ENCODE measurements at regions not wholly inside any gene's neighbourhood (a gene's known extent, or its start where the extent isn't known, plus 50 kb on each side); places are given as distances from the start of the nearest gene placed in this dataset.

- H3K27ac ChIP-seq: no peak overlapping the region
- H3K36me3 ChIP-seq: no peaks in the 10 kb centered on the region
- no peaks in the 10 kb centered on the region for H3K4me1 ChIP-seq (ENCODE audit: control insufficient read depth in 1 of 2, low read depth in 2 of 2)
- no peak for ATAC-seq (ENCODE audit: insufficient number of reproducible peaks, low FRiP score, low read depth)
- H3K9me3 ChIP-seq: no peaks in the 10 kb centered on the region
- DNase-seq (ENCODE audit: low spot score): no peak
- no peaks in the 10 kb centered on the region for H3K27me3 ChIP-seq (replicated peaks; ENCODE audit: insufficient read depth)
- H3K4me3 ChIP-seq: no peak overlapping the region
- TF ChIP-seq CTCF (IDR thresholded peaks at IDR 0.05): no peak
Observed at GRCh38 chr16:55949518-55949917, 74.3 kb upstream of the CES5A start.

GRCh38 chr16:55948230-55948629, 73.1 kb upstream of the CES5A start:
- no peak for TF ChIP-seq CTCF (IDR thresholded peaks at IDR 0.05)
- H3K36me3 ChIP-seq: no peaks in the 10 kb centered on the region
- ATAC-seq (ENCODE audit: insufficient number of reproducible peaks, low FRiP score, low read depth) (no peak), DNase-seq (ENCODE audit: low spot score) (no peak)
- no peaks in the 10 kb centered on the region for H3K27me3 ChIP-seq (replicated peaks; ENCODE audit: insufficient read depth)
- no peak overlapping the region for H3K27ac ChIP-seq
- H3K4me1 ChIP-seq (ENCODE audit: control insufficient read depth in 1 of 2, low read depth in 2 of 2): no peaks in the 10 kb centered on the region
- H3K9me3 ChIP-seq: no peaks in the 10 kb centered on the region
- no peak overlapping the region for H3K4me3 ChIP-seq

GRCh38 chr16:55947366-55947765, 72.2 kb upstream of the CES5A start:
- ATAC-seq (ENCODE audit: insufficient number of reproducible peaks, low FRiP score, low read depth) (no peak), DNase-seq (ENCODE audit: low spot score) (no peak)
- H3K9me3 ChIP-seq: no peaks in the 10 kb centered on the region
- H3K4me1 ChIP-seq (ENCODE audit: control insufficient read depth in 1 of 2, low read depth in 2 of 2): no peaks in the 10 kb centered on the region
- H3K27me3 ChIP-seq (replicated peaks; ENCODE audit: insufficient read depth): no peaks in the 10 kb centered on the region
- no peak for TF ChIP-seq CTCF (IDR thresholded peaks at IDR 0.05)
- H3K27ac ChIP-seq: no peak overlapping the region
- no peaks in the 10 kb centered on the region for H3K36me3 ChIP-seq
- H3K4me3 ChIP-seq: no peak overlapping the region

- TF ChIP-seq CTCF (IDR thresholded peaks at IDR 0.05): peak; percentile 87
- Histone ChIP-seq H3K27ac (no peak overlapping the region), H3K4me1 (ENCODE audit: control insufficient read depth in 1 of 2, low read depth in 2 of 2) (no peaks in the 10 kb centered on the region), H3K27me3 (replicated peaks; ENCODE audit: insufficient read depth) (no peaks in the 10 kb centered on the region), H3K4me3 (no peak overlapping the region), H3K9me3 (no peaks in the 10 kb centered on the region), H3K36me3 (no peaks in the 10 kb centered on the region)
- DNase-seq (ENCODE audit: low spot score): peak; percentile 8
- no peak for ATAC-seq (ENCODE audit: insufficient number of reproducible peaks, low FRiP score, low read depth)
Observed at GRCh38 chr16:55944377-55944802, 69.2 kb upstream of the CES5A start.

GRCh38 chr16:55943267-55943666, 68.1 kb upstream of the CES5A start:
- ATAC-seq (ENCODE audit: insufficient number of reproducible peaks, low FRiP score, low read depth): no peak
- Histone ChIP-seq H3K36me3 (no peaks in the 10 kb centered on the region), H3K27ac (no peak overlapping the region), H3K4me3 (no peak overlapping the region), H3K9me3 (no peaks in the 10 kb centered on the region), H3K4me1 (ENCODE audit: control insufficient read depth in 1 of 2, low read depth in 2 of 2) (no peaks in the 10 kb centered on the region), H3K27me3 (replicated peaks; ENCODE audit: insufficient read depth) (no peaks in the 10 kb centered on the region)
- DNase-seq (ENCODE audit: low spot score): no peak
- no peak for TF ChIP-seq CTCF (IDR thresholded peaks at IDR 0.05)
